ENCODE measurements at regions not wholly inside any gene's neighbourhood (a gene's known extent, or its start where the extent isn't known, plus 50 kb on each side); places are given as distances from the start of the nearest gene placed in this dataset.

GRCh38 chr2:220334210-220334609, 706.8 kb downstream of the SLC4A3 start:
- no peak for TF ChIP-seq CTCF (IDR thresholded peaks at IDR 0.05)
- TF ChIP-seq POLR2A (IDR thresholded peaks at IDR 0.05): no peak
- peaks cover 0 to 21% (median 0%) of the 10 kb centered on the region in 3 donors for H3K4me1 ChIP-seq
- H3K36me3 ChIP-seq: no peaks in the 10 kb centered on the region
- DNase-seq: no peak
- H3K9me3 ChIP-seq: peaks cover 0 to 14% (median 0%) of the 10 kb centered on the region in 3 donors
- H3K4me3 ChIP-seq: no peak overlapping the region
- intact Hi-C loops (cut with DNase I): no loop called here
- H3K27ac ChIP-seq: peak overlapping the region in 1 of 4 donors; percentile 44
- H3K27me3 ChIP-seq: no peaks in the 10 kb centered on the region

- WGBS, 2 donors: 51 to 54% methylated on average over 3 of the region's 4 CpGs
- H3K4me1 ChIP-seq: peaks cover 0 to 21% (median 0%) of the 10 kb centered on the region in 3 donors
- DNase-seq: no peak
- no peaks in the 10 kb centered on the region for H3K27me3 ChIP-seq
- no peaks in the 10 kb centered on the region for H3K36me3 ChIP-seq
- no peak overlapping the region for H3K4me3 ChIP-seq
- no peak overlapping the region for H3K27ac ChIP-seq
- TF ChIP-seq CTCF (IDR thresholded peaks at IDR 0.05) (no peak), POLR2A (IDR thresholded peaks at IDR 0.05) (no peak)
- peaks cover 0 to 7% (median 0%) of the 10 kb centered on the region in 3 donors for H3K9me3 ChIP-seq
- intact Hi-C loops (cut with DNase I): no loop called here
Measured at GRCh38 chr2:220334871-220335590, 707.6 kb downstream of the SLC4A3 start.

DNA sequence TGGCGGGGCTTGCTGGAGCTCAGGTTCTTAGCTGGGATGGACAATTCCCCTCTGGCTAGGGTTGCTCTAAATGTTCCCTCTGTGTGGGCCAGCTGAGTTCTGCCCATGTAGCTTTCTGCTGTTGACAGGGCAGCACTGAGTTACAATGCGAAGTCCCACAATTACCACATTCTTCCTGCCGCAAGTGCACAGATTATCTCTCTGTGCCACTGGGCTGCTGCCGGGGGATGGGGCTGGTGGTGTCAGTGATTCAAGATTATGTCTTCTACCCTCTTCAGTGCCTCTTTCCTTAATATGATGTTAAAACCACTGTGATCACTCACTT, 708.1 kb downstream of the SLC4A3 start:
- H3K9me3 ChIP-seq: peaks cover 0 to 6% (median 0%) of the 10 kb centered on the region in 3 donors
- H3K4me3 ChIP-seq: no peak overlapping the region
- intact Hi-C loops (cut with DNase I): no loop called here
- TF ChIP-seq POLR2A (IDR thresholded peaks at IDR 0.05) (no peak), CTCF (IDR thresholded peaks at IDR 0.05) (no peak)
- whole genome bisulfite sequencing, 2 donors: 91 to 95% methylated on average over 3 to 4 of the region's 4 CpGs
- H3K36me3 ChIP-seq: no peaks in the 10 kb centered on the region
- peaks cover 0 to 24% (median 0%) of the 10 kb centered on the region in 3 donors for H3K4me1 ChIP-seq
- no peak overlapping the region for H3K27ac ChIP-seq
- no peak for DNase-seq
- H3K27me3 ChIP-seq: no peaks in the 10 kb centered on the region

GRCh38 chr2:220336771-220337170, 709.3 kb downstream of the SLC4A3 start:
- WGBS, 2 donors: 48 to 53% methylated on average over 2 of the region's 2 CpGs
- H3K27me3 ChIP-seq: no peaks in the 10 kb centered on the region
- H3K4me3 ChIP-seq: no peak overlapping the region
- DNase-seq: no peak
- H3K9me3 ChIP-seq: peaks cover 0 to 6% (median 0%) of the 10 kb centered on the region in 3 donors
- TF ChIP-seq POLR2A (IDR thresholded peaks at IDR 0.05) (no peak), CTCF (IDR thresholded peaks at IDR 0.05) (no peak)
- no peak overlapping the region for H3K27ac ChIP-seq
- no peaks in the 10 kb centered on the region for H3K36me3 ChIP-seq
- intact Hi-C loops (cut with DNase I): no loop called here
- H3K4me1 ChIP-seq: peaks cover 0 to 31% (median 0%) of the 10 kb centered on the region in 3 donors

GRCh38 chr2:220337611-220338440, 710.4 kb downstream of the SLC4A3 start:
- Histone ChIP-seq H3K27me3 (no peaks in the 10 kb centered on the region), H3K36me3 (no peaks in the 10 kb centered on the region), H3K4me3 (no peak overlapping the region), H3K9me3 (no peaks in the 10 kb centered on the region), H3K27ac (no peak overlapping the region), H3K4me1 (peaks cover 0 to 31% (median 0%) of the 10 kb centered on the region in 3 donors)
- WGBS, 2 donors: 79 to 84% methylated on average over 2 of the region's 2 CpGs
- DNase-seq: no peak
- intact Hi-C loops (cut with DNase I): no loop called here
- TF ChIP-seq POLR2A (IDR thresholded peaks at IDR 0.05) (no peak), CTCF (IDR thresholded peaks at IDR 0.05) (no peak)
